HG02759 (cell line): ENCODE measurements at regions not wholly inside any gene's neighbourhood (a gene's known extent, or its start where the extent isn't known, plus 50 kb on each side); places are given as distances from the start of the nearest gene placed in this dataset.
"Not testable (repeated sequence)": the region's sequence is repeated elsewhere in the genome, so short reads cannot be mapped to it uniquely, and the experiment has no call there.

Source experiments
- ATAC-seq: cut with Tn5 transposase; IDR thresholded peaks from one replicate; pipeline ENCODE4 v1.9.1; 2021; ENCODE audit warnings: mild to moderate bottlenecking, moderate library complexity; ENCODE audit not compliant: unreplicated experiment

- no peak for ATAC-seq
These were observed 637.1 kb upstream of the CHAC2 start for GRCh38 chr2:53130441-53130943.

- ATAC-seq, result no peak
These were observed 637.8 kb upstream of the CHAC2 start for GRCh38 chr2:53129851-53130250.

GRCh38 chr2:53127061-53127650, 640.4 kb upstream of the CHAC2 start:
- ATAC-seq, result no peak

- no peak for ATAC-seq
These were observed 652.6 kb upstream of the CHAC2 start for GRCh38 chr2:53114991-53115390.

GRCh38 chr2:53114582-53114981, 653.0 kb upstream of the CHAC2 start:
- no peak for ATAC-seq

GRCh38 chr2:53112408-53112807, 655.2 kb upstream of the CHAC2 start:
- not testable (repeated sequence) for ATAC-seq

GRCh38 chr2:53111406-53111805, 656.2 kb upstream of the CHAC2 start:
- ATAC-seq, result no peak

- no peak for ATAC-seq
These were observed 656.6 kb upstream of the CHAC2 start for GRCh38 chr2:53111004-53111403.

GRCh38 chr2:53108246-53108645, 659.4 kb upstream of the CHAC2 start:
- no peak for ATAC-seq

GRCh38 chr2:53104263-53104662, 663.3 kb upstream of the CHAC2 start:
- ATAC-seq, result no peak

- no peak for ATAC-seq
These were observed 663.9 kb upstream of the CHAC2 start for GRCh38 chr2:53103679-53104078.

GRCh38 chr2:53098696-53099078, 668.9 kb upstream of the CHAC2 start:
- no peak for ATAC-seq

GRCh38 chr2:53096351-53096750, 671.3 kb upstream of the CHAC2 start:
- no peak for ATAC-seq

GRCh38 chr2:53095664-53096063, 671.9 kb upstream of the CHAC2 start:
- ATAC-seq, result no peak

GRCh38 chr2:53095227-53095626, 672.4 kb upstream of the CHAC2 start:
- ATAC-seq, result no peak

- ATAC-seq, result no peak
These were observed 674.2 kb upstream of the CHAC2 start for GRCh38 chr2:53093355-53093754.

- no peak for ATAC-seq
These were observed 676.4 kb upstream of the CHAC2 start for GRCh38 chr2:53091183-53091582.

GRCh38 chr2:53087874-53088461, 679.6 kb upstream of the CHAC2 start:
- ATAC-seq, result no peak

- no peak for ATAC-seq
These were observed 680.2 kb upstream of the CHAC2 start for GRCh38 chr2:53087262-53087873.

GRCh38 chr2:53077413-53077812, 690.2 kb upstream of the CHAC2 start:
- no peak for ATAC-seq

- ATAC-seq, result no peak
These were observed 691.8 kb upstream of the CHAC2 start for GRCh38 chr2:53075760-53076159.

GRCh38 chr2:53067533-53067932, 700.1 kb upstream of the CHAC2 start:
- no peak for ATAC-seq
